Glutamatergic neuron (in vitro differentiated cells): ENCODE measurements at regions not wholly inside any gene's neighbourhood (a gene's known extent, or its start where the extent isn't known, plus 50 kb on each side); places are given as distances from the start of the nearest gene placed in this dataset.

Source experiments
- DNase-seq: peaks from one replicate; pipeline ENCODE4 v3.0.0; 2022
- H3K27ac Mint-ChIP-seq: one replicate; pipeline ENCODE4 v1.8.0; 2020; ENCODE audit warnings: mild to moderate bottlenecking, mixed read lengths, inconsistent platforms; ENCODE audit not compliant: unreplicated experiment
- H3K27me3 Mint-ChIP-seq: one replicate; pipeline ENCODE4 v1.8.0; 2020; ENCODE audit warnings: mild to moderate bottlenecking, moderate library complexity, mixed read lengths, inconsistent platforms; ENCODE audit not compliant: unreplicated experiment
- H3K36me3 Mint-ChIP-seq: one replicate; pipeline ENCODE4 v1.8.0; 2020; ENCODE audit warnings: mild to moderate bottlenecking, mixed read lengths, inconsistent platforms; ENCODE audit not compliant: unreplicated experiment
- H3K4me1 Mint-ChIP-seq: one replicate; pipeline ENCODE4 v1.8.0; 2020; ENCODE audit warnings: mild to moderate bottlenecking, low read depth, mixed read lengths, inconsistent platforms; ENCODE audit not compliant: unreplicated experiment
- H3K4me3 Mint-ChIP-seq: one replicate; pipeline ENCODE4 v1.8.0; 2020; ENCODE audit warnings: mild to moderate bottlenecking, mixed read lengths, inconsistent platforms; ENCODE audit not compliant: unreplicated experiment
- H3K9me3 Mint-ChIP-seq: one replicate; pipeline ENCODE4 v1.8.0; 2020; ENCODE audit warnings: mild to moderate bottlenecking, moderate library complexity, mixed read lengths, inconsistent platforms; ENCODE audit not compliant: unreplicated experiment
- TF ChIP-seq, protein P1 (sequence below): fragments of 200-600 bp; sonication (generic); IDR thresholded peaks from one replicate; pipeline ENCODE4 v1.5.0; 2021; ENCODE audit not compliant: partially characterized antibody, unreplicated experiment

DNA sequence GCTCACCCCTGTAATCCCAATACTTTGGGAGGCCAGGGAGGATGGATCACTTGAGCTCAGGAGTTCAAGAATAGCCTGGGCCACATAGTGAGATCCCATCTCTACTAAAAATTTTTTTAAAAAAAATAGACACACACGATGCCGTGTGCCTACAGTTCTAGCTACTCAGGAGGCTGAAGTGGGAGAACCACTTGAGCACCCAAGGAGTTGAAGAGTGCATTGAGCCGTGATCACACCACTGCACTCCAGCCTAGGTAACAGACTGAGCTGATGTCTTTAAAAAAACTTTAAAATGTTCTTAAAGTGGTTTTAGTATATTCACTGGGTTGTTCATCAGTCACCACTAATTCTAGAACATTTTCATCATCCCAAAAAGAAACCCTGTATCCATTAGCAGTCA, 51.9 kb upstream of the RNF38 start:
- no peaks in the 10 kb centered on the region for H3K4me1 Mint-ChIP-seq
- DNase-seq = no peak
- TF ChIP-seq, protein P1, sequence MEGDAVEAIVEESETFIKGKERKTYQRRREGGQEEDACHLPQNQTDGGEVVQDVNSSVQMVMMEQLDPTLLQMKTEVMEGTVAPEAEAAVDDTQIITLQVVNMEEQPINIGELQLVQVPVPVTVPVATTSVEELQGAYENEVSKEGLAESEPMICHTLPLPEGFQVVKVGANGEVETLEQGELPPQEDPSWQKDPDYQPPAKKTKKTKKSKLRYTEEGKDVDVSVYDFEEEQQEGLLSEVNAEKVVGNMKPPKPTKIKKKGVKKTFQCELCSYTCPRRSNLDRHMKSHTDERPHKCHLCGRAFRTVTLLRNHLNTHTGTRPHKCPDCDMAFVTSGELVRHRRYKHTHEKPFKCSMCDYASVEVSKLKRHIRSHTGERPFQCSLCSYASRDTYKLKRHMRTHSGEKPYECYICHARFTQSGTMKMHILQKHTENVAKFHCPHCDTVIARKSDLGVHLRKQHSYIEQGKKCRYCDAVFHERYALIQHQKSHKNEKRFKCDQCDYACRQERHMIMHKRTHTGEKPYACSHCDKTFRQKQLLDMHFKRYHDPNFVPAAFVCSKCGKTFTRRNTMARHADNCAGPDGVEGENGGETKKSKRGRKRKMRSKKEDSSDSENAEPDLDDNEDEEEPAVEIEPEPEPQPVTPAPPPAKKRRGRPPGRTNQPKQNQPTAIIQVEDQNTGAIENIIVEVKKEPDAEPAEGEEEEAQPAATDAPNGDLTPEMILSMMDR = no peak
- no peak overlapping the region for H3K4me3 Mint-ChIP-seq
- peaks cover 2% of the 10 kb centered on the region for H3K27me3 Mint-ChIP-seq
- no peaks in the 10 kb centered on the region for H3K9me3 Mint-ChIP-seq
- H3K36me3 Mint-ChIP-seq = no peaks in the 10 kb centered on the region
- H3K27ac Mint-ChIP-seq = no peak overlapping the region

DNA sequence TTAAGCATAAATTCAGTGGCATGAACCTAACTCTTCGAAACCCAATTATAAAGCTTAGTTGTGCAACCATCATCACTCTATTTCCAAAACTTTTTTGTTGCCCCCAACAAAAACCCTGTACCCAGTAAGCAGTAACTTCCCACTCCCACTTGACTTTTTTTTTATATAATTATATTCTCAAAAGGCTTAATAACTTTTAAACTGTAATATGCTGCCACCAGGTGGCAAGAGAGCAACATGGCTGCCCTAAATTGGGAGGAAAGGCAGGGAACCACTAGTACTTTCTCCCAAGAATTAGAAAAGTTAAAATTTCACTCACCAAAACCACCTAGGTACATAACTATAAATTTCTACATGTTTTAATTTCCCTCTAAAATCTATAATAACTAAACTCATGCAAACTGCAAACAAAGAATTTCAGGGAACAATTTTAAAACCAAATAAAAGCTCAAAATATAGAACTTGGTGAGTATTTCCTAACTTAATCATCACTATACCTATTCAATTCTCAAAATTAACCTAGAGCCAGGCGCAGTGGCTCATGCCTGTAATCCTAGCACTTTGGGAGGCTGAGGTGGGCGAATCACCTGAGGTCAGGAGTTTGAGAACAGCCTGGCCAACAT, 50.2 kb upstream of the RNF38 start:
- Mint-ChIP-seq H3K4me3 (no peak overlapping the region), H3K36me3 (no peaks in the 10 kb centered on the region), H3K9me3 (no peaks in the 10 kb centered on the region), H3K4me1 (no peaks in the 10 kb centered on the region), H3K27me3 (peaks cover 2% of the 10 kb centered on the region), H3K27ac (no peak overlapping the region)
- DNase-seq = no peak
- TF ChIP-seq, protein P1 = peak; percentile 77
